Activated CD8-positive, alpha-beta memory T cell treated with anti-CD3 and anti-CD28 coated beads for 48 hours (primary cell): ENCODE measurements at regions not wholly inside any gene's neighbourhood (a gene's known extent, or its start where the extent isn't known, plus 50 kb on each side); places are given as distances from the start of the nearest gene placed in this dataset.
"Not testable (repeated sequence)": the region's sequence is repeated elsewhere in the genome, so short reads cannot be mapped to it uniquely, and the experiment has no call there.

Experiments
- DNase-seq, 3 experiments: peaks; one replicate each; pipeline ENCODE4 v3.0.0-alpha.2; 2020; ENCODE audit warnings: low read depth in 2 of 3, low spot score in 2 of 3

DNA sequence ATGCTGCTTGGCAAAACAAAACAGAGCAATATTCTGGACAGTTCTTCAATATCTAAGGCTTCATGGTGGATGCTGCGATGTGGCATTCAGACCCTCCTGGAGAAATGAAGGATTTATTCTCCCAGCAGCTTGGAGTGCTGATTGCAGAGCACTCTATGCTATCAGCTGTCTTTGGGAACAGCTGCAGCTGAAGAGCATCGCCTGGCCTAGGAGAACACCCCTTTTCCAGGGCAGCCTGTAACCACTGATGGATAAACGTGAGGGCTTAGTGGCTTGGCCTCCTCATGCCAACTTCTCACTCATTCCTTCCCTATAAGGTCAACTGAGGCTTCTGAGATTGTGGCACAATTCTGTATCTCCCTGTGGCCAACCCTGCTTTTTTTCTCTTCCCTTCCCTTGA, 638.1 kb upstream of the CNTNAP2 start:
- no peak for DNase-seq

DNA sequence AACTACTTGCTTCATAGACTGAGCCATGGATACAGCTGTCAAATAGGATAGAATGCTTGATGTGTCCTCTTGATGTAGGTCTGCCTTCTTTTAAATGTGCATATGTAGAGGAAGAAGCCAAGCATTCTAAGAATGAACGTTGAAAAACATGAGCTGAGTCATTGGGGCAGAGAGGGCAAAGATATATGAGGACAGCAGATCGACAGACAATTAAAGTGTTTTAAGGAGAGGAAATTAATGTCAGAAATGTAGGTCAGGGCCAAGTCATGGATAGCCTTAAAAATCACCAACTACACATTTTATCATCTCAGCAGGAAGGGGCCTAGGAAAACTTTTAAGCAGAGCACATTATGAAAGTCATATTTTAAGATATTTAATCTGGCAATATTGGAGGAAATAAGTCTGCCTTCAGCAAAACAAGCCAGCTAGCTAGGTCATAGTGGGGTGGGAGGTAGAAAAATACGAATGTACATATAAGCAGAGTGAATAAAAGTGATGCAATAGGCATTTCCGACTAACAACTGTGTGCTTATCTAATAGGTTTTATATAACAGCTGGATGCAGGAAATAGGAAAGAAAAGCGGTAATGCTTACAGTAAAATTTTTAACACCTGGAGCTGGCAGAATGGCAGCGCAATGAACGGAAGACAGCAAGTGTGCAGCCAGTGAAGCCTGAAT, 638.3 kb upstream of the TPK1 start:
- DNase-seq, result no peak

DNA sequence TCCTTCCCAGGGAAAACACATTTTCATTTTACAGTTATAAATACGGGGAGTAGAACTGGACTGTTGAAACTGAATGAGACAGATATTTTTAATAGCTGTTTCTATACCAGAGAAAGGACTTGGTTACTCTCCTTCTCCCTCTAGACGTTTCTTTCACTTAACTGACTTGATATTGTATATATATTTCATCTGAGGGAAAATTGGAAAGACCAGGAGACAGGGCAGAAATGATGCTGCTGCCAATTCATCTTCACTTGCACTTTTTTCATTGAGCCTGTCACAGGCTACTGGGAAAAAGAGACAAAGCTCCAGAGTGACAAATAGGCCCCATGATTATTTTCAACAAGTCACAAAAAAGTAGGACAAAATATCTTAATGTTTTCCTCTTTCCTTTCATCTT, 636.0 kb upstream of the TPK1 start:
- no peak for DNase-seq

DNA sequence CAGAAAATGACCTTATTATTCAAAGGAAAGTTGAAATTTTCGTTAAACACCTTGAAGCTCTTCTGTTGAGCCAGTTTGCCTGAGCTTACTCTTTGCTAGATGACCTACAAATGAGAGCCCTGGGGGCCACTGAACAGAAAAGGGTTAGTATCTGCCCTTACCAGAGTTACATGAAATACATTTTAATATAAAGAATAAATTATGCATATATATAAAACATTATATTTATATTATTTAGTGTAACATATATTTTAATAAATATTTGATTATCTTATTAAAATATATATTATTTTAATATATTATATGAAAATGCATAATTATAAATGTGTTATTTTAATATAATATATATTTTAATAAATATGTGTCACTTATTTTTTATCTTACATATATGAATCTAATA, 628.4 kb upstream of the TPK1 start:
- DNase-seq, result no peak

DNA sequence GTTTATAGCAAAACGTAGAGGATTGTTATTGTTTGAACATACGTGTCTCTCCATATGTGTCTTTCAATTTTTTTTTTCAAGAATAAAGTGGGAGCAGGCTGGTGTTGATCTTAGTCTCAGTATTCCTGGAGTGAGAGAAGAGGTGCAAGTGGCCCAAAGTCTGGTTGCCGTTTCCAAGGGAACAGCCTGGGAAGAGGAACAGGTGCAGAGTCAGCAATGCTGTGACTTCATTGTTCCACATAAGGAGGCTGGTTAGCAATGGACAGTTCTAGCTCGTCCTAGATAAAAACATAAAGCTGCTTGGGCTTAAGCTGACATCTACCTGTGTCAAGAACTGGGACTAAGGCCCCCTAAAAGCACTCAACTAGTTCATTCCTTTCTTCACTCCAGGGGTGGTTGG, 626.6 kb upstream of the TPK1 start:
- DNase-seq, result no peak

DNA sequence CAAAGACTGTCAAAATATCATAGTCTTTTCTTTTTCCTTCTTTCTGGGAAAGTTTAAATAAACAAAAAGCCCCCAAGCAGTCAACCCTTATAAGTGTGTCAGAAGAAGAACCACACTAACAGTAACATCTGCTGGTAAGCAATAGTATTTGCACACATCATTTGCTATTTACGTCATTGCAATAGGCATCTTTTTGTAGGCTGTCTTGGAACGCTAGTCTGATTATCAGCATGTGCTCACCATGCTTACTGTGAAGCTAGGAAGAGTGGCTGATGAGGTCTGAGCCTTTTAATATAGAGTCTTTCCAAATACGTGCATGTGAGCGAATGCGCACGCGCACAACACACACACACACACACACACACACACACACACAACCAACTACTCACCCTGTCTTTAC, 599.0 kb upstream of the TPK1 start:
- DNase-seq, result no peak

DNA sequence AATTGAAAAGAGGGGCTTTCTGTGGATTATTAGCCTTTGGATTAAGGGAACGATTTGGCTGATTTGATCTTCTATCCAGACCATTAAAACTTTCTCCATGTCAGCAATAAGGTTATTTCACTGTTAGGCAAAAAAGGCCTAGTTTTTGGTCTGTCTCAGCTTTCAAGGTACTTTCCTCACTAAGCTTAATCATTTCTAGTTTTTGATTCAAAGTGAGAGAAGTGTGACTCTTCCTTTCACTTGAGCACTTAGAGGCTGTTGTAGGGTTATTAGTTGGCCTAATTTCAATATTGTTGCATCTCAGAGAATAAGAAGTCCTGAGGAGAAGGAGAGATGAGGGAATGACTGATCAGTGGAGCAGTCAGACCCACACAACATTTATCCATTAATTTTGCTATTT, 596.0 kb upstream of the TPK1 start:
- DNase-seq, result no peak

DNA sequence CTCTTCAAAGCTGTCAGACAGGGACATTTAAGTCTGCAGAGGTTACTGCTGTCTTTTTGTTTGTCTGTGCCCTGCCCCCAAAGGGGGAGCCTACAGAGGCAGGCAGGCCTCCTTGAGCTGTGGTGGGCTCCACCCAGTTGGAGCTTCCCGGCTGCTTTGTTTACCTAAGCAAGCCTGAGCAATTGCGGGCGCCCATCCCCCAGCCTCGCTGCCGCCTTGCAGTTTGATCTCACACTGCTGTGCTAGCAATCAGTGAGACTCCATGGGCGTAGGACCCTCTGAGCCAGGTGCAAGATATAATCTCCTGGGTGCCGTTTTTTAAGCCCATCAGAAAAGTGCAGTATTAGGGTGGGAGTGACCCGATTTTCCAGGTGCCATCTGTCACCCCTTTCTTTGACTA, 582.6 kb upstream of the TPK1 start:
- not testable (repeated sequence) for DNase-seq

DNA sequence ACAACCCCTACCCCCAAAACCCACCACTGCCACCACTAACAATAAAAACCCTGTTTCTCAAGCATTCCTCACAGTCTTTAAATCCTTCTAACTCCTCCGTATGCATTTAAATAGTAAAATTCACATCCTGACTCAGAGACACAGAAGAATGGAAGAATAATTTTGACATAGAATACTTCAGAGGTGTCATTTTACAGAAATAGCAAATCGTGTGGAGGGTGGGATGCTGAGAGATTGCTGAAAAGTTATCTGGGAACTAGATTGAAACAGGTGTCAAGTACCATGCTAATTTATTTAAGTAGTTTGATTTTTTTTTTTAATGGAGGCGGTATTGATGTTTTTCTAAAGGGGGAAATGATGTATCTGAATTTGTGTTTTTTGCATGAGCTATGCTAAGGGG, 575.2 kb upstream of the TPK1 start:
- DNase-seq, result no peak

DNA sequence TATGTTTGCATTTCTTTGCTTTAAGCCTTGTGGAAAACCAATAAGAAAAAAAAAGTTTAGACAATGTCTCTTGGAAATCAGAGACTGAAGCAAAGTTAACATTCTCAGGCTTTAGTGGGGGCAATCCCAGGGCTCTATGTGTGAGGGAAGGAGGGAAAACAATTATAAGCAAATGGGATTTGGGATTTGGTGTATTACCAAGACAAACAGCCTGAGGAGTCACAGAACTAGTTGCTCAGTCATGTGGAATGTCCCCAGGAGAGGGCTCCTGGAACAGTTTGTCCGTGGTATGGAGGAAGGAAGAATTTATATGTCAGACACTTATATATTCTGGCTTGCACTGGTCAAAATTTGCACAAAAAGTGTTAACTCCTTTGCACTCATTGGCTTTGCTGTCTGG, 562.9 kb upstream of the TPK1 start:
- DNase-seq, result no peak

DNA sequence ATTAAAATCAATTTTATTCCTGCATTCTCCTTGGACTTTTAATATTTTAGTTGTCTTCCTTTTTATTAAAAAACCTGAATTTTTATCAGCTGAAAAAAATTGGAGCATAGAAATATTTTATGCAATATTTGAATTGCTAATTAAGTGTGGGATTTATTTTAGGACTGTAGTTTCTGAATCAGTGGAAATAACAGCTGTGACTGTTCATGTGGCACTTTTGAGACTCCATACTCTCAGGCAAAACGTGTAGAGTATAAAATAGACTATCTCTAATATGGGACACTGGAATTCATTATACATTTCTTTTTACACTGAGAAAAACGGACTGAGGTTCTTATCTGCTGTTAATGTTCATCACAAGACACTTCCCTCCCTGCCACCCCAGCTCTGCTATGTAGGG, 558.3 kb upstream of the TPK1 start:
- no peak for DNase-seq

DNA sequence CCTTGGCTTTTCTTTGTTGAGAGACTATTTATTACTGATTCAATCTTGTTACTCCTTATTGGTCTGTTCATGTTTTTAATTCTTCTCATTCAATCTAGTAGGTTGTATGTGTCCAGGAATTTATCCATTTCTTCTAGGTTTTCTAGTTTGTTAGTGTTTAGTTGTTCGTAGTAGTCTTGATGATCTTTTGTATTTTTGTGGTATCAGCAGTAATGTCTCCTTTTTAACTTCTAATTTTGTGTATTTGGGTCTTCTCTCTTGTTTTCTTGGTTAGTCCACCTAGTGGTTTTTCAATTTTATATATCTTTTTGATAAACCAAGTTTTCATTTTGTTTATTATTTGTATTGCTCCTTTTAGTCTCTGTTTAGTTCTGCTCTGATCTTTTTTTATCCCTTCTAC, 546.9 kb upstream of the TPK1 start:
- DNase-seq, result no peak

DNA sequence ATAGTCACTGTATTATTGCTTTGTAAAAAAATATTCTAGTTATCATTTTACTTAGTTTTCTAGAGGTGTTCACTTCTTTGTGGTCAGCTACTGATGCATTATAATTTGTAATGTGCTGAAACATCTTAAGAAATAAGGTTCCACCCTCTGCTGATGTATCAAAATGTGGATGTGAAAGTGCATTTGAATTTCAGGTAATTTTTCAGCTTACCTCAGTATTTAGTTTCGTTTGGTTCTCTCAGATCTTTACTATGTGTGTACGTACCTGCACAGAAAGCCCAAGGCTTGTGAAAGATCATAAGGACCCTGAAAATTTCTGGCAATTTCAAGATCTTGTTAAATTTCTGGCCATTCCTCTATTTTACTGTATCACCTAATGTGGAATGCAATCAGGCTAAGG, 542.3 kb upstream of the TPK1 start:
- no peak for DNase-seq

DNA sequence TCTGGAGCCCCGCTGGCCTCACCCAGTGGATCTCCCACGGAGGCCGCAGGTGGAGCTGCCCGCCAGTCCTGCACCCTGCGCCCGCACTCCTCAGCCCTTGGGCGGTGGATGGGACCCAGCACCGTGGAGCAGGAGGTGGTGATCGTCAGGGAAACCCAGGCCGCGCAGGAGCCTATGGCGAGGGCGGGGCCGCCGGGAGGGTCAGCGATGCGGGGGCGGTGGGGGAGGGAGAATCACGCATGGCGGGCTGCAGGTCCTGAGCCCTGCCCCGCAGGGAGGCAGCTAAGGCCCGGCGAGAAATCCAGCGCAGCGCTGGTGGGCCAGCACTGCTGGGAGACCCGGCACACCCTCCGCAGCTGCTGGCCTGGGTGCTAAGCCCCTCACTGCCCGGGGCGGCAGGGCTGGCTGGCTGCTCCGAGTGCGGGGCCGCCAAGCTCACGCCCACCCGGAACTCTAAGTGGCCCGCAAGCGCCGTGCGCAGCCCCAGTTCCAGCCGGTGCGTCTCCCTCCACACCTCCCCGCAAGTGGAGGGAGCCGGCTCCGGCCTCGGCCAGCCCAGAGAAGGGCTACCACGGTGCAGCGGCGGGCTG, 524.8 kb upstream of the TPK1 start:
- DNase-seq, result no peak

DNA sequence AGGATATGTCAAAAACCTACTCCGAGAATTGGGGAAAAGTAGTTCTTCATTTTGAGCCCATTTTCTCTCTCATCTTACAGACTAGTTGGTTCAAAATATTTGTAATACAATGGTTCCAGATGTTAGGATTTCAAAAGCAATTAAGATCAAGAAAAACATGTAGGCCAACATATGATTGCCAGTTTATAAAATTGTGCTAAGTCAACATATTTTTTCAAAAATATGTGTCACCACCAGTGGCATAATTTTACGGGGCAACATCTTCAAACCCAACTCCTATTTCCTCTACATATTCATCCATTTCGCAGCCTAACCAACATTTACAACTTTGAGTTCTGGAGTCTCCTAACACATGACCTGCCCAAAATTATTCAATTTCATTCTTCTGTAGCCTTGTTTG, 514.5 kb upstream of the TPK1 start:
- DNase-seq, result no peak

DNA sequence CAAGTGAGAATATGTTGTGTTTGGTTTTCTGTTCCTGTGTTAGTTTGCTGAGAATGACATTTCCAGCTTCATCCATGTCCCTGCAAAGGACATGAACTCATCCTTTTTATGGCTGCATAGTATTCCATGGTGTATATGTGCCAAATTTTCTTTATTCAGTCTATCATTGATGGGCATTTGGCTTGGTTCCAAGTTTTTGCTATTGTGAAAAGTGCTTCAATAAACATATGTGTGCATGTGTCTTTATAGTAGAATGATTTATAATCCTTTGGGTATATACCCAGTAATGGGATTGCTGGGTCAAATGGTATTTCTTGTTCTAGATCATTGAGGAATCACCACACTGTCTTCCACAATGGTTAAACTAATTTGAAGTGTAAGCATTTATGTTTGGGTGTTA, 513.6 kb upstream of the TPK1 start:
- not testable (repeated sequence) for DNase-seq

DNA sequence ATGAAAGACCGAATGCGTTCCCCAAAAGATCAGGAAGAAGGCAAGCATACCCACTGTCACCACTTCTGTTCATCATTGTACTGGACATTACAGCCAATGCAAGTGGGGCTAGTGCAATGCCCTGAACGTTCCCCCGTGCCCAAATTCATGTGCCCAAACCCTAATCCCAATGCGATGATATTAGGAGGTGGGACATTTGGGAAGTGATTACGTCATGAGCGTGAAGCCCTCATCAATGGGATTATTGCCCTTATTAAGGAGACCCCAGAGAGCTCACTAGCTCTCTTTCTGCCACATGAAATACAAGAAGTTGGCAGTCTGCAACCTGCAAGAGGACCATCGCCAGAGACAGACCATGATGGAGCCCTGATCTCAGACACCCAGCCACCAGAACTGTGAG, 511.4 kb upstream of the TPK1 start:
- no peak for DNase-seq

DNA sequence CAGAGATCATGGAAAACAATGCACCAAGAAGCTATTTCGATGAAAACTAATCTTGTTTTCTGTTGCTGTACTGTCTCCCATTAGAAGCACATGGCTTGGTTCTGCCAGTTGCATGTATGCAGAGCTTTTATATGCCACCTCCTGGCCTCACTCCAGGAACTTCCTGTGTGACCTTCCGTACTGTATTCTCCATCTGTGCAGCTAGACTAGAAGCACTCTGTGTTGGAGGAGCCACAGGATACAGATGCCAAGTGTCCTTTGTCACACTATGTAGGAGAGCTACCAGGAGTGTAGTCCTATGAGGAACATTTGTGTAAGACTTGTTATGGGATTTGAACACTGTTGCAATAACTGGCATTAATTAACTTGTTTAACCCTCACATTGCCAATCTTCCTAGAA, 503.5 kb upstream of the TPK1 start:
- DNase-seq, result no peak

DNA sequence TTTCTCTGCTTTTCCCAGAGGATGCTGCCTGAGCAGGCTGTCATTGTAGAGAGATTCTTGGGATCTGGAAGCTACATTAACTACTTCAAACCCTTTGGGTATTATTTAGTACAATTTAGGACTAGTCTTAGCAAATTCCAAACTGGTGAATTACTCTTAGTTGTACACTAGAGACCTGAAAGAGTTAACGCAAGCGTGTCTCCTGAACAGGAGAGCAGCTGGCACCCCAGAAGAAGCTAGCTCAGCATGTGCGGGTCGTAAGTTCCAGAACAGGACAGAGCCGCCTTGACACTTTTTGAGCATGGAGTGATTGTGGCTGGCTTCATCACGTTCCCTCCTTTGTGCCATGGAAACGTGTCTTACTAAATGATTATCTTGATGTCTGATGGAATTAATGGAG, 495.7 kb upstream of the TPK1 start:
- no peak for DNase-seq

DNA sequence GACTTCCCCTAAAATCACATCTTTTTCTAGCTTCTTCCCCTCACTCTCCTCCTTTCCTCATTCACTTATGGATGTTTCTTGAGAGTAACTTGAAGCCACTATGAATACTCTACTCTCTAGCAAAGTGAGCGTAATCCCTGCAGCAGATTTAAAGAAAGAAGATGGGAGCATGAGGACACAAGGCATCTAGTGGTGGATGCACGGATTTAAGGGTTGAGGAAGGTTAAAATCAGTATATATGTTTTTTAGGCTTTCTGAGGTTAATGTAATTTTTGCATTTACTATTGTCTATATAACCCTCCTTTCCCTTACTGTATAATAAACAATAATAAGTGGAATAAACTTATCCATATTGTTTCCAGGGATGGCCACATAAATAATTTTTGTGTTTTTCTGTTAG, 495.2 kb upstream of the TPK1 start:
- DNase-seq, result no peak

DNA sequence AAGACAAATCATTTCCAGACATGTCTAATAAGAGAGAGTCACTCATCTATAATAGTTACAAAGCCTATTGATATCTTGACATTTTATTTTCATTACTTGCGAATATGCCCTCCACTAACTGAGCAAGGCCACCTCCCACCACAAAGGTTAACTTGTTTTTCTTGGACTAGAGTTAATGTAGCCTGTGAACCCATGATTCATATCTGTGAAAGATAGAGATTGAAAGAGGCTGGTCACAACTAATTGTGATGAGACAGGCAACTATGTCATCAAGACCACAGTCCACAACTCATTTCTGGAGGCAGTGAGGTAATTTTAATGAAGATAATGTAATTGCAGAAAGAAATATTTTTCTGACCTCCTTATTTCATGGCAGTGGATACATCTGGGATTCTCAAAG, 491.8 kb upstream of the TPK1 start:
- no peak for DNase-seq

DNA sequence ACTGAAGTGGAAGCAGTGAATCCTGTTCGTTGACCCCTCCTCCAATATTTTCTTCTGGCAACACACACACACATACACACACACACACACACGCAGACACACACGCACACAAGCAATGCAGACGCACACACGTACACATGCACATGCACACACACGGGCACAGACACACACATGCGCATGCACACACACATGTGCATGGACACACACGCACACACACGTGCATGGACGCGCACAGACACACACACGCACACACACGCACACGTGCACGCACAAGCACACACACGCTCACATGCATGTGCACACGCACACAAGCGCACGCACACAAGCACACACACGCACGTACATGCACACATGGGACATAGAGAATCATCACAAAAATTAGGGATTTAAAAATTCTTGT, 488.2 kb upstream of the TPK1 start:
- DNase-seq, result no peak

DNA sequence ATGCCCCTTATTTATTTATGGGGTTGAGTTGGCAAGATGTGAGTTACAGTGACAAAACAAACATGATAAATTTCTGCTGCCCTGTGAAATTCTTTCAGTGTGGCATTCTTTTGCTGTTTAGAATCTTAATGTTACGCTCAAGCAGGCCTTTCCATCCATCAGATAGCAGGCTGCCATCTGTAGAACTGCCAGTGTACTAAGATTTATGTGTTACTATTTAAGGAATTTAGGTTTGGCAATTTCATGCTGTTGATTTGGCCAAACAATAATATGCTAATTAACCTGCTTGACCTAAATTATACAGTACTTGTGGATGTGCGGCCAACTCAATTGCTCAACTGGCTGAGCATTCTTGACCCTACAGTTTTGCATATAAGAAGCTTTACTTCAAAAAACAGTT, 477.7 kb upstream of the TPK1 start:
- DNase-seq, result no peak

DNA sequence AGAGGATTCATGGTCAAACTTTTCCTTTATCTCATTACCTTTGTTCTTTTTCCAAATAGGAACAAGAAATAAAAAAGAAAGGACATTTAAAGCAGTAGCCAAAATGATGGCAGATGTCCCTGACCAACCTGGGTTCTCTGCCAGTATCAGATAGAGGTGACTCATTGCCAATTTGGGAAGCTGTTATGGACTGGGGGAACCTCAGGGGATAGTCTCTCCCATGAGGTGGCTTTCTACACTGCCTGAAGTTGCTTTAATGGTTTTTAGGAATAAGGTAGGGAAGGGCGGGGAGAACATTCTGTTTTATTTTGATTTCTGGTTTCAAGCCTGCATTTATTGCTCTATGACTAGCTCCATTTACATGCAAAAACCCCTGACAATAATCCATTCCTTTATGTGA, 457.9 kb upstream of the TPK1 start:
- no peak for DNase-seq
